LNCAP (cell line): ENCODE measurements at regions not wholly inside any gene's neighbourhood (a gene's known extent, or its start where the extent isn't known, plus 50 kb on each side); places are given as distances from the start of the nearest gene placed in this dataset.

ENCODE experiments used
- CTCF ChIP-seq: fragments of 450-650 bp; IDR thresholded peaks from 2 replicates; pipeline ENCODE4 v1.5.1; 2017; ENCODE audit warnings: mild to moderate bottlenecking

GRCh38 chr4:19888587-19888986 is 363.1 kb upstream of the SLIT2 start:
- TF ChIP-seq CTCF = peak; percentile 14; the same call in 1 of the 2 replicates

- TF ChIP-seq CTCF = no peak
These were observed 367.9 kb upstream of the SLIT2 start for GRCh38 chr4:19883841-19884240.

- no peak for TF ChIP-seq CTCF
These were observed 371.5 kb upstream of the SLIT2 start for GRCh38 chr4:19880206-19880605.

GRCh38 chr4:19879330-19879729 is 372.4 kb upstream of the SLIT2 start:
- TF ChIP-seq CTCF = no peak

- no peak for TF ChIP-seq CTCF
These were observed 393.7 kb upstream of the SLIT2 start for GRCh38 chr4:19857991-19858390.

GRCh38 chr4:19857380-19857779 is 394.3 kb upstream of the SLIT2 start:
- no peak for TF ChIP-seq CTCF

GRCh38 chr4:19850909-19851308 is 400.8 kb upstream of the SLIT2 start:
- no peak for TF ChIP-seq CTCF

- TF ChIP-seq CTCF = no peak
These were observed 407.3 kb upstream of the SLIT2 start for GRCh38 chr4:19844446-19844845.
